ENCODE measurements at regions not wholly inside any gene's neighbourhood (a gene's known extent, or its start where the extent isn't known, plus 50 kb on each side); places are given as distances from the start of the nearest gene placed in this dataset.
"Not testable (repeated sequence)": the region's sequence is repeated elsewhere in the genome, so short reads cannot be mapped to it uniquely, and the experiment has no call there.

DNA sequence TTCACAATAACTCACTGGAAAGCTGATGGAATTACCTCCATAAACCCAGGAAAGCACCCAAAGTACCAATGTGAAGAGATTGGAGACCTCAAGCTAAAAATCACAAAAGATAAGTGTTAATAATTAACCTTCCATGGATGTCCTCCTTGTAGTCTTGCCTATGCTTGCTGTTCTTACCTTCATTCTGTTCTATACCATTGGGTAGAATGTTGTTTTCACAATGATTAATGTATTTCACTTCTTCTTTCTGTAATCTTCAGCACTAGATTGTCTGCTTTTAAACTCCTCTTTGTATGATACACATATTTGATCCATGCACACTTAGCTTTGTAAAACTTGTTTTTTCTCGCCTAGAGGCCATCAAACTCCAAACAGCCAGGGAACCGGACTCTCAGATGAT, 570.3 kb downstream of the RAPGEF2 start:
- DNase-seq: no peak

DNA sequence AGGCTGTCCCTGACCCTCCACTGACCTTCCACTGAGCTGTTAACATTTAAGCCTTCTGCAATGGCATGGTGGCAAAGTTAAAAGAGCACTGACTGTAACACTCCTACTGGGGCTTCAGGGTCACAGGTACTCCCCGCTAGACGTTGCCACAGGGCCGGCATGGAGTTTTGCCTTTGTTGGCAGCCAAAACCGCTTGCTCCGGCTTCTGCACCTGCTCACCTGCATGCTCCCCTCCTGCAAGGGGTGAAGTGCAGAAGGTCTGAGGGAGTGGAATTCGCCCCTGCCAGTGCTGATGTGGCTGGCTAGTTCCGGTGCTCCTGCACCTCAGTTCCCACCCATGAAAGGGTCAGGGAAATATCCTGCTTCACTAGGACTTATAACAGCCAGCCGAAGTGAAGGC, 571.4 kb downstream of the RAPGEF2 start:
- no peak for DNase-seq

DNA sequence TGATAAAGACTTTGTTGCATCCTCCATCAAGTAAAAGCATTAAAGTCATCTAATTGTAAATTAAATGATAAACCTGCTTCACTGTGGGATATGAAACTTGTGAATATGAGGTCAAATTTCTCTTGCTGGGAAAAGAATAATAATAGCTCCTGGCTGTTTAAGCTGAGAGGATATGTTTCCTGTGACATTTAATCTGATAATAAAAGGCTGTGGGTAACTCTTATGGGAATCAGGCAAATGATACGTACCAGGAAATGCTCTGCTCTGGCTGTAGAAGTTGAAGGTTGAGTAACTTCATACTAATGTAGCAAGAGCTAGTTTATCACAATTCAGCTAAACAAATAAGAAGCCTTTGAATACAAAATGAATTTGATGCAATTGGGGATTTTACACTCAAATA, 574.6 kb downstream of the RAPGEF2 start:
- DNase-seq: no peak

DNA sequence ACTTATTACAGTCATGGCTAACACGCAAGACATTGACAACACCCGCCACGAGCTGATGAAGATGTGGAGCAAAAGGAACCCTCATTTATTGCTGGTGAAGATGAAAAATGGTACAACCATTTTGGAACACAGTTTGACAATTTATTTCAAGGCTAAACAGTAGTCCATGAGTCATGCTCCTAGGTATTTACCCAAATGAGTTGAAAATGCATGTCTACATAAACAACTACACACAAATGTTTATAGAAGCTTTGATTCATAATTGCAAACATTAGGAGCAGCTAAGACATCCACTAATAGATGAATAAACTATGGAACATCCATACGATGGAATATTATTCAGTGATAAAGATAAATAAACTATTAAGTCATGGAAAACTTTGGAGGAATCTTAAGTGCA, 580.1 kb downstream of the RAPGEF2 start:
- no peak for DNase-seq

DNA sequence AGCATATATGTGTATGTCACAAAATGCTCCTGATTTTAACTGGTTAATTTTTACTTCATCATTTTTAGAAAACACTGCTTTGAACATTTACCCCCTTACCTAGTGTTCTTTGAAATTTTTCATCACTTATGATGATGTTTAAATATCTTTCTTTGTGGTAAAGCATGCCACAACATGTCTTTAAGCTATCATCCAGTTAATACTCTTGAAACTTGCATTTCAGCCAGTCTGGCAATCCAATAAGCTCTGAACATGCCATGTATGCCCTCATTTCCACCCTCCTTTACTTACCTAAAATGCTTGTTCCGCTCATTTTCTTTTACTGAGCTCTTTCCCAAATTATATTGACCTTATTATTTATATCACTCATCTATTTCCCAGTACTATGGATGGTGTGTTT, 581.2 kb downstream of the RAPGEF2 start:
- no peak for DNase-seq

DNA sequence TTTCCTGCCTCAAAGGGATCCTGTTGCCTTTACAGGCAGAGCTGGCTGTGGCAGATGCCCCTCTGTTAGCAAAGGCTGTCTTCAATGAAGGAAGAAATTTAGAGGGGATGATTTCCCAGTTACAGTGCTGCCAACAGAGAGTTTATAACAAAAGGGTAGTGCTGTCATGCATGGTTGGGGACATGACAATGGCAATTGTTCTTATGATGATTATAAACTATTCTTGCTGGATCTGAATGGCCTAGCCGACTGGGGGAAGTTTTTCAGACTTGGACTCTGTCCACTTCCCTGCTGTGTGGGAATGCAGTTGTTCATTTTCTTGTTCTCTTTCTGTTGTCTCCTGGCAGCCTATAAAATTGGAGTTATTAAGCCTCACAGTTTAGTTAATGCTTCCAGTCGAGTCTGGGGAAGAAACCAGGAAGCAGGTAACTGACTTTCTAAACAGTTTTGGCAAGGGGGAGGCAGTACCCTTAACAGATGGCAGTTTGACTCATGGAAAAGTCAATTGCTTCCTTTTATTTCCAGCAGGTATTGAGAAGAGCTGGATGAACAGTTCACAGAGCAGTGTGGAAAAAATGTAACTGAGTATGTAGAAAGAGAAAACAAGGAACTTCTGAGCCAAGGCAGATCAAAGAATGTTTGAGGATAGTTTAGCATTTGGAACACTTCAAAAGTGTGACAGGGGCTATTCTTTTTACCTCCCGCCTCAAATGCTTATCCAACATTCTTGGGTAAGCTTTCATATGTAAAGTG, 582.6 kb downstream of the RAPGEF2 start:
- no peak for DNase-seq

DNA sequence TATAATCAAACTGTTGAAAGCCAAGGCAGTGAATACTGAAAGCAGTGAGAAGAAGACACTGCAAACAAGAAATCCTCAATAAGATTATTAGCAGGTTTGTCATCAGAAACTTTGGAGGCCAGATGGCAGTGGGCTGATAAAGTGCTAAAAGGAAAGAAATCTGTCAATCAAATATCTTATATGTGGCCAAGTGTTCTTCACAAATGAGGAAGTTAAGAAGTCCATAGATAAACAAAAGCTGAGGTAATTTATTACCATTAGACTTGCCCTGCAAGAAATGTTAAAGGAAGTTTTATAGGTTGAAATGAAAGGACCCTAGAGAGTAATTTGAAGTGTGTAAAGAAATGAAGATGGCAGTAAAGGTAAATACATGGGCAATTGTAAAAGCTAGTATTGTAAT, 586.6 kb downstream of the RAPGEF2 start:
- DNase-seq: no peak

DNA sequence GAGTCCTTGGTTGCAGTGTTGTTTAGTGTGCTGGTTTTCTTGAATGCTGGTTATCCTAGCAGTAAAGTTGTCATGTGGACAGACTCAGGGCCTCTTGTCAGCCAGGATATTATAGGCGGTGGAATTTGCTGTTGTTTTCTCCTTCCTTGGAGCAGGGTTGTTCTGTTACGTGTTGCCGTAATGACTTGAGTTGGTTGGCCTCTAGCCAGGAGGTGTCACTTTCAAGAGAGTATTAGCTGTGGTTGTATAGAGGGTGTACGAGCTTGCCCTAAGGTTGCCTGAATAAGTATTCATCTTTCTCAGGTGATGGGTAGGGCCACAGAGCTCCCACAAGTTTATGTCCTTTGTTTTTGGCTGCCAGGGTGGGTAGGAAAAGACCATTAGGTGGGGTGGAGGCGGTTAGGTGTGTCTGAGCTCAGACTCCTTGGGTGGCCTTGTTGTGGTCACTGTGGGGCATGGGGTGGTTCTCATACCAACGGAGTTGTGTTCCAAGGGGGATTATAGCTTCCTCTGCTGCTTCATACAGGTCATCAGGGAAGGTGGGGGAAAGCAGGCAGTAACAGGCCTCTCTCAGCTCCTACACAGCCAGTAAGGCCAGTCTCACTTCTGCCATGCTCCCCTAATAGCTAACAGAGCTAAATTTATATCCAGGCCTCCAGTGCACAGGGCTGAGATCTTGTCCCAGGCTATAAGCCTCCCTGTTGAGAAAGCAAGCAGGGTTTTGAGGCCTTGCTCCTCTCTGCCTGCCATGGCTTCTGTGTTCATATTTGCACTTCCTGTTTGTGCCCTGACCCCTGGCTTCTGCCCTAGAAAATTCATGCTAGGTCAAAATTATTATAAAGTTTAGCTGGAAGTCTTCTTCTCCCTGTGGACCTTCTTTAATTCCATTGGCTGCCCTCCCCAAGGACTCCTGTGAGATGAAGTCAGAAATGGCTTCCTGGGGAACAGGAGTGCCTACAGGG, 594.7 kb downstream of the RAPGEF2 start:
- no peak for DNase-seq

DNA sequence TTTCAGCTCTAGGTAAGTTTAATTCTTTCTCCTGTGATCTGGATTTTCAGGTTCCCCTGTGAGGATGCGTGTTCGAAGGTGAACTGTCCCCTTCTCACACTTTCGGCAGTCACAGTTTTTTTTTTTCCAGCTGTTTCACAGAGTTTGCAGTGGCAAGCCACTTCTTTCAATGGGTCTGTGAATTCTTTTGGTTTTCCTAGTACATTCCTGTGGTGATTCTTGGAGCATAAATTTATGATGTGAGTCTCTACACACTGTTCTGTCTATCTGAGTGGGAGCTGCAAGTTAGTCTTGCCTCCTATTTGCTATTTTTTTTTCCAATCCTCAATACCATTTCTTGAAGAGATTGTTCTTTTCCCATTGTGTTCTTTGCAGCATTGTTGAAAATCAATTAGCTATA, 595.5 kb downstream of the RAPGEF2 start:
- no peak for DNase-seq

DNA sequence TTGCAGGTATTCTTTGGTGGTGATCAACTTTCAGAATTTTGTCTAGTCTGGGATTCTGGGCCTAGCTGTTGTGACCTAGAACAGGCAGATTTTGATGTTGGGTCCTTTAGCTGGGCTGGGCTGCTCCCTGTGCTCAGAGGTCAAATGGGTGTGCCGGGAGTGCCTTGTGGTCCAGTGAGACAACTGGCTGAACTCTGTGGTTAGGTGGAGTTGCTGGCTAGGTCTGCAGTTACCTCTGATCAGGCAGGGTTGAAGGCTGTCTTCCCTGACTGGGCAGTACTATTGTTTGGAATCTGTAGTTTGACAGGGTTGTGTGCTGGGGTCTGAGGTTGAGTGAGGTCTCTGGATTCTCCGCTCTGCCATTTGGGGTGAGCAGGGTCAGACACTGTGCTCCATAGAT, 599.3 kb downstream of the RAPGEF2 start:
- DNase-seq: no peak

DNA sequence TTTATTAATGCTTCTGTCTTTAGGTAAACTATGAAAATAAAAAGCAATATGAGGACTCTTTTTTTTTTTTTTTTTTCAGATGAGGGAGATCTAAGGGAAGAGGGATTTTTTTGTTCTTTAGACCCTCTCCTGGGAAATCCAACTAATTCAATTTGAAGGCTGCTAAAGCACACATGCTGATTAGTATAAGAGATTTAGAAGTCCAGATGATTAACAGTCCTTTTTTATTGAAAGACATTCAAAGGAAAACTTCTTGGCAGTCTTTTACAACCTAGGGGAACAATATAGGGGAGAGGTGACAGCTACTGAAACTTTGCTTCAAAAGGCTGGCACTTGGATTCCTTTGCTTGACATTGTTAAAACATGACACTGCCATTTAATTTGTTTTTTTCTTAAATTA, 602.5 kb downstream of the RAPGEF2 start:
- DNase-seq: no peak

DNA sequence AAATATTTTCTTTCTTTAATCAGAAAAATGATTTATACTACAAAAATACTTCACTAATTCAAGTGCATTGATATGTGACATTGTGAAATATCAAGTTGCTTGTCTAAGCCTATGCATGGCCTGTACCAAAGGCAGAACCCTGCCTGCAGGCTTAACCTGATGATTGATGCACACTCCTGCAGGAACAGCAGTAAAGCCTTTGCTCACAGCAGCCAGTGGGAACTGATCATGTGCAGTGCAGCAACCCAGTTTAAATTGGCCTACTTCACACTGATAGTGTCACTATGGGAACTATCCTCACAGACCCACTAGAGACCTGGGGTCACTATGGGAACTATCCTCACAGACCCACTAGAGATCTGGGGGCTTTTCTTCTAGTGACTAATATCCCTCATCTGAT, 603.8 kb downstream of the RAPGEF2 start:
- no peak for DNase-seq

DNA sequence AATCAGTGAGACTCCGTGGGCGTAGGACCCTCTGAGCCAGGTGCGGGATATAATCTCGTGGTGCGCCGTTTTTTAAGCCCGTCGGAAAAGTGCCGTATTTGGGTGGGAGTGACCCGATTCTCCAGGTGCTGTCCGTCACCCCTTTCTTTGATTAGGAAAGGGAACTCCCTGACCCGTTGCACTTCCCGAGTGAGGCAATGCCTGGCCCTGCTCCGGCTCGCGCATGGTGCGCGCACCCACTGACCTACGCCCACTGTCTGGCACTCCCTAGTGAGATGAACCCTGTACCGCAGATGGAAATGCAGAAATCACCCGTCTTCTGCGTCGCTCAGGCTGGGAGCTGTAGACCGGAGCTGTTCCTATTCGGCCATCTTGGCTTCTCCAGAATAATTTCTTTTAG, 612.3 kb downstream of the RAPGEF2 start:
- not testable (repeated sequence) for DNase-seq

DNA sequence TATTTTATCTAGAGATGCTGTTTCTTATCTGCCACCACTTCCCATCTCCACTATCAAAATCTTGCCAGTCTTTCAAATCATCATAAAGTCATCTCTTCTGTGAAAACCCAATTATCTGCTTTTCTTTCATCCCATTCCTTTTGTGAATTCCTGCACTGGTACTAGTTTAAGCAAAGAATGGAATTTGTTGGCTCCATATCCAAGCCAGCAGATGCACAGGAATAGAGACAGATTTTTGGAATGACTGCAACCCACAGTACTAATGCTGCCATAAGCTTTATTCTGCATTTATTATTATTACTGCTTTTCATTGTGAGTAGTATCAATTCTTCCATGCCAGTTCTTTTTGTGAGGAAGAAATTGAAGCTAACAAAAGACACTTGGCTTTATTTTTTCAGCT, 616.7 kb downstream of the RAPGEF2 start:
- no peak for DNase-seq

DNA sequence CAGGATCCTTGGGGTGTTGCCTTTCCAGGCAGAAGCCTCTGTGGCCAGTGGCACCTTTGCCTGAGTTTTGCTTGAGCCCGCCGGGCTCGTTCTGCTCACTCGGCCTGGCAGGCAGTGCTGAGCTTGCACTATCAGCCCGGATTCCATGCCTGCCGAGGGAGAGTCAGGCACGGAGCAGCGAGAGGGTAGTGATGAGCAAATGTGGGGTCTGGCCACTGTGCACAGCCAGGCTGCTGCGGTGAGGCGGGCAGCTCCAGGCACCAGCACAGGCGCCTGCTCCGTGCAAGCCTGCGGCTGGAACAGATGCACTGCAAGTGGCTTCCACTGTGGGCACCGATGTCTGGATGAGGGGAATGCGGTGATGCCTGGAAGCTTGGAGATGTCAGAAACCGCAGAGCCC, 619.2 kb downstream of the RAPGEF2 start:
- DNase-seq: no peak

DNA sequence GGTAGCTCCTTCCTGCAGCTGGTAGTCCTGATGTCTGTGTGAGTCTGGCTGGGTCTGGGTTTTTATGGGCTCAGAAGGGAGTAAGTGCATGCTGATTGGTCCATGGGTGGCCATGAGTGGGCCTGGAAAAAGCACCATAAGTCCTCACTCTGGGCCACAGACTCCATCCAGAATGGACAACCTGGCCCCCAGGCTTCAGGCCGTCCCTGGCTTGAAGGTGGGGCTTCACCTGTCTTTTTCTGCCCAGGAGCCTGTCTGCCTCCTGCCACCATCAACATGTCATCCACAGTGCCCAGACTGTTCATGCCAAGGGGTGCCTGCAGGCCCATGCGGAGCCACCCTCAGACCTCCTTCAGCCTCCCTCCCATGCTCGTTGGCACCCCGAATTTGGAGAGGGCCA, 620.0 kb downstream of the RAPGEF2 start:
- DNase-seq: no peak

DNA sequence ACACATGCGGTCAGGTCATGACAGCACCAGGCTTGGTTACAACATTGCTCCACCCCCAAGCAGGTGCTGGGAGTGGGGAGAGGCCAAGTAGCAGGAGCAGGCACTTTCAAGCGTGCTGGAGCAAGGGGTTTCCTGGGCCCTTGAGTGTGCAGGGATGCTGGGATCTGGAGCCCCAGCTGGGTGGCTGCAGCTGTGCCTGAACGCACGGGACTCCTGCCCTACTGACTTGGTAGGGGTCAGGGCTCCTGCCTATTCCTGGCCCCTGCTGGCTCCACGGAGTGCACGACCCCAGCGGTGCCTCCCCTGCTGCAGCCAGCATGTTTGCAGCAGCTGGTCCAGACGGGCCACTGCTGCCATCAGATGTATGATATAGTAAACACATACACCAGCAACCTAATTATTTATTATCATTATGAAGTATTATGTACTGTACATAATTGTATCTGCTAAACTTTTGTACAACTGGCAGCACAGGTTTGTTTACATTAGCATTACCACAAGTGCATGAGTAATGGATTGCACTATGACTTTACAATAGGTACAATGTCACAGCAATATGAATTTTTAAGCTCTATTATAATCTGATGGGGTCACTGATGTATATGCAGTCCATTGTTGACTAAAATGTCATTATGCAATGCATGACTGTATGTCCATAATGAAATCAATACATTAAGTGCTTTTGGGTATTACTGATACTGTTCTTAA, 620.6 kb downstream of the RAPGEF2 start:
- DNase-seq: no peak

DNA sequence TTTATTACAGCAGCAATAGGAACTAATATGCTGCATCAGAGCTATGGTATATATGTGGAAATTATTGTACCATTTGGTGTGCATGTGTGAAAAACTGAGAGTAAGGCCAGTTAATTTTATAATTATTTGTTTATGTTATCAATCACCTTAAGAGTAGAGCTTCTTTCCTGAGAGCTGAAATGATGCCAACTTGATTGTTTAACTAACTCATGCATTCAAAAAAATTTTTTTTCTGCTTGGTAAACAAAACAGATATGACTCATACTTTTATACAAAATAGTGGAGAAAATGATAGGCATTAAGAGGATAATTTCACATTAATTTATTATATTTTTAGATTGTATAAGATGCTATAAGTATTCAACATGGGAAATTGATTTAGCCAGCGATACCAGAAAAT, 622.7 kb downstream of the RAPGEF2 start:
- DNase-seq: no peak

DNA sequence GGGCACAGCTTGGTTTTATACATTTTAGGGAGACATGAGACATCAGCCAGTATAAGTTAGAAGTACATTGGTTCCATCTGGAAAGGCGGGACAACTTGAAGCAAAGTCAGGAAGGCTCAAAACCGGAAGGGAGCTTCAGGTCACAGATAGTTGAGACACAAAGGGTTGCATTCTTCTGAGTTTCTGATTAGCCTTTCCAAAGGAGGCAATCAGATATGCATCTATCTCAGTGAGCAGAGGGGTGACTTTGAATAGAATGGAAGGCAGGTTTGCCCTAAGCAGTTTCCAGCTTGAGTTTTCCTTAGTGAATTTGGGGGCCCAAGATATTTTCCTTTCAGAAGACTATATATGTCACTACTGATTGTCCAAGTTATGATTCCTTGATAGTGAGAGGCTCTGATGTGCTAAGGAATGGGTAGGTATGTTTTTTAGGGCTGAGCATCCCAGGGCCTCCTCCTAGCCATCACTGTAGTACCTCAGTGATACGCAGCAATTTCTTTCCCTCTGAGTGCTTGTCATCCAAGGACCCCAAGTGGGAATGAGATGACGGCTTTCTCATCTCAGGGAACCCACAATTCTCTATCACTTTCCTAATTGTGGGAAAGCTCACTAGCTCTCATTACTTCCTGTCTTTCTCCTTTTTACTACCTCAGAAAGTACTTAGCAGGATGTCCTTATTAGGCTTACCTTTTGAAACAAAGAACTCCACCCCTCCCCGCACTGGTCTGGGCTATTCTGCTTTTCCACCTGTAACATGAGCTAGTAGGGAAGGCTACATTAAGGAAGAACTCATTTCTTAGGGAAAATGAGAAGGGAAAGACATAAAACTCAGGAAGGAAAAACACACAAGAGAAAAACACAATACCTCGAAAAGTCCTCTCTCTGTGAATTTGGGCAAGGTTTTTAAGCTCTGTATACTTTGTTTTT, 632.7 kb downstream of the RAPGEF2 start:
- DNase-seq: no peak

DNA sequence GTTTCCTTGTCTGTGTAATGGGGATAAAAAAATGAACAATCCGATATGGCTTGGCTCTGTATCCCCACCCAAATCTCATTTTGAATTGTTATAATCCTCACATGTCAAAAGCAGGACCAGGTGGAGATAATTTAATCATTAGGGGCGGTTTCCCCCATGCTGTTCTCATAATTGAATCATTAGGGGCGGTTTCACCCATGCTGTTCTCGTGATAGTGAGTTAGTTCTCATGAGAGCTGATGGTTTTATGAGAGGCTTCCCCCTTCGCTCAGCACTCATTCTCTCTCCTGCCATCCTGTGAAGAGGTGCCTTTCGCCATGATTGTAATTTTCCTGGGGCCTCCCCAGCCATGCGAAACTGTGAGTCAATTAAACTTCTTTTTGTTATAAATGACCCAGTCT, 633.5 kb downstream of the RAPGEF2 start:
- no peak for DNase-seq

DNA sequence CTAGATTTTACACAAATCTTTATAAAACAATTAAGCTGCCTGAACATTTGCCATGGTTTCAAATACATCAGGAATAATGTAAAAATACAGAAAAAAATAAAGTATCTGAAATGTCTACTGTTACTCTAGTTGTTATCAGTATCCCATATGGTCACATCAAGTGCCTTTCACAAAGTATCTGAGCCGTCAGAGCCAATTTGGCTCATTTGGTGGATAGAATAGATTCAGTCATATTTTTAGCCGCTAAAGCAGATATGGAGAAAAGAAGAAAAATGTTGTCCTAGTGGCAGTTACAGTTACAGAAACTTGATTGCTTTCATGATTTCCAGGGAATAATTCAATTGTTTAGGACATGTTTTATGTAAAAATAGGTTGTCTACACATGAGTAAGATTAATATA, 641.1 kb downstream of the RAPGEF2 start:
- DNase-seq: no peak

DNA sequence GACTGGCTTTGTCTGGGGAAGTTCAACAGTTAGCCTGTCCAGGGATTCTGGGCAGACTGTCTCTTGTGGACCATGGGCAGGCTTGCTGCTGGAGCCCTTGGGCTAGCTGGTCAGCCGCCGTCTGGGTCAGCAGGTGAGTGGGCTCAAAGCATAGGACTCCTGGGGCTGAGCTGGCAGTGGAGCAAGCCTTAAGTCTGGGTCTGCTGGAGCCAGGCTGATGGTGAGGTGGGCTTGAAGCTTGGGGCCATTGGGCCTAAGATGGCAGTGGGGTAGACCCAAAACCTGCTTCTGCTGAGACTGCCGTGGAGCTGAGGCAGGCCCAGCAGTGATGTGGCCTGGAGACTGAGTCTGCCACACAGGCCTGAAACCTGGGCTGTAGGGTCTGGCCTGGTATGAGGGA, 645.1 kb downstream of the RAPGEF2 start:
- no peak for DNase-seq
